Bone marrow (tissue), 2 donors: ENCODE measurements at regions not wholly inside any gene's neighbourhood (a gene's known extent, or its start where the extent isn't known, plus 50 kb on each side); places are given as distances from the start of the nearest gene placed in this dataset.
"Not testable (repeated sequence)": the region's sequence is repeated elsewhere in the genome, so short reads cannot be mapped to it uniquely, and the experiment has no call there.

Source experiments
- DNase-seq, 2 donors: peaks; one replicate each; lab custom pipeline; 2025; lab: John Stamatoyannopoulos, UW

DNA sequence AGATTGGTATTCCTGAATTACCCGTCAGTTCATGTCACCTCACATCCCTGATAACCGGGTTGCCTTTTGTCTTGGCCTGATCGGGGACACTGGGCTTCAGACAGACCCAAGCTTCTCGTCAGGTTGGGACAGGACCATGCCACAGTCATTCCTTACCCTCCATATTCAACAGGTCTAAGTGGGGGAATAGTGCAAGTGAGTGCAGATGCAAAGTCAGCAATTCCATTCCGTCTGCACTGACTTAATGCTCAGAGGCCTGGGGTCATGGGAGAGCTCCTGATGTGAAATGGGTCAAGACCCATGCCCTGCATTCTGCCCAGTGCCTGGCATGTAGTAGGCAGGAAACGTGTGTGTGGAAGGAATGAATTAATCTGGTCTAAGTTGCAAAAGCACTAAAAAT, 95.4 kb upstream of the PITRM1 start:
- DNase-seq = no peak

DNA sequence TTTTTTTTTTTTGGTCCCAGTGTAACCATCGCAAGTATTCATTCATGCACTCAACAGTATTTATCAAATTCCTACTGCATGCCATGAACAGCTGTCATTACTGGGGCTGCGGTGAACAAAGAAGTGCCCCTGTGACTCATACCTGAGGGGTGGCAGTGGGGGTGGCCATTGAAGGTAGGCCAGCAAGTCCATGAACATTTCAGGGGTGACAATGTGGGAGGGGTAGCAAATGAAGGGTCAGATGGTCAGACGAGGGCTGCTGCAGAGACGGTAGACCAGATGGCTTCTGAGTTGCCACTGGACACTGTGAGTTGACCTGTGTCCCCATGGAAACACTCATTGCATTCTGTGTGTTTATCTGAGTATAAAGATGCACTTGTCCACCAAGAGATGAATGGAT, 92.5 kb upstream of the PITRM1 start:
- no peak for DNase-seq

DNA sequence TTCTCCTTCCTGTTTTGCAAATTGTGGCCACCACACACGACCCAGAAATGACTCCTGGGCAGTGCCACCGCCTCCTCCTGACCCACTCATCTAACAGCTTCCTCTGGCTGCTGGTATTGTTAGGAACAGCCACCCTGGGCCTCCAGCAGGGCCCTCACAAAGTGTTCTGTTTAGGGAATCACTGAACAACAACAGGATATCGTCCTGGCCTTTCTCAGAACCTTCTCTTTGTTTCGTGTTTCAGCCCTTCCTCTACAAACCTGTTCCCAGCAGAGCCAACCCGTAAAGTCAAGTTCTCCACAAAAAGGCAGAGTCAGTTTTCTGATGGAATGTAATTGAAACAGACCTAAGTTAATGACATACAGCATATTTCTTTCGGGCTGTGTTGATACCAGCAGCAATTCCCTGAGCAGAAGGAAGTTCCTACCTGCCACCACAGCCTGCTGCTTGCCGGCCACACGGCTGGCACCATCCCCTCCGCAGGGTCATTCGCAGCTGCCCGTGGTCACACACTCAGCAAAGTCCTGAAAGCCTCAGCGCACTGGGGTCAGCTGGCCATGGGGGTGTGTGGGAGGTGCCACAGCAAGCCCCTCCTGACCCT, 91.7 kb upstream of the PITRM1 start:
- no peak for DNase-seq

DNA sequence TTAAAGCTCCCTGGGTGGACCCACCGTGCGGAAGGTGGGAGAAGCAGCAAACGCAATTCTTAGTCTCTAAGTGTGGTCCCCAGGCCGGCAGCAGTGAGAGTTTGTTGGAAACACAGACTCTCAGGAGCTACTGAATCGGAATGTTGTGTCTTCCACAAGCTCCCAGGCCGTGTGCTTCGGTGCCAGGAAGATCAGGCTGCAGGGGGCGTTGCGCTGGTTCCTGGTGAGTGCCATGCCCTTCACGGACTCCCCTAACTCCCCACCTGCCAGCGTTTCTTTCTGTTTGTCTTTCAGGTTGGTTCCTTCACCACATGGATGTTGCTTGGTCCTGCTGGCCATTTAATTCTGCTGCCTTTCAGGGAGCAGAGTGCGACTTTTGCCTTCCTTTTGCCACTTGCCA, 91.2 kb upstream of the PITRM1 start:
- no peak for DNase-seq

DNA sequence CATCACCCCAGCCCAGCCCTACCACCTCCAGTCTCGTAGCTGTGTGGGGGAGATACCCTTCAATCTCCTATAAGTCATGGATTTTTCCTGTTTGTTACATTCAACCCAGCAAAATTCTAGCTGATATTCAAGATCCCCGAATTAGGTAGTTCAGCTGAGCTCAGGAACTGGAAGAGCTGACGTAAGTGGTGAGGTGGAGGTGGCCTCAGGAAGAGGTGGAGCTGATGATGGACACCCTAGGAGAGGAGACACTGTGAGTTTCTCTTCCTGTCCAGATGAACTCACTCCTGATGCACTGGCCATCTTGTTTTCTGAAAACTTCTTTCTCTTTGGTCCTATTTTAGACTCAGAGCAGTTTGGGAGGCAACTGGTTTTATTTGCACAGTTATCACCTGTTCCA, 90.5 kb upstream of the PITRM1 start:
- DNase-seq = no peak

DNA sequence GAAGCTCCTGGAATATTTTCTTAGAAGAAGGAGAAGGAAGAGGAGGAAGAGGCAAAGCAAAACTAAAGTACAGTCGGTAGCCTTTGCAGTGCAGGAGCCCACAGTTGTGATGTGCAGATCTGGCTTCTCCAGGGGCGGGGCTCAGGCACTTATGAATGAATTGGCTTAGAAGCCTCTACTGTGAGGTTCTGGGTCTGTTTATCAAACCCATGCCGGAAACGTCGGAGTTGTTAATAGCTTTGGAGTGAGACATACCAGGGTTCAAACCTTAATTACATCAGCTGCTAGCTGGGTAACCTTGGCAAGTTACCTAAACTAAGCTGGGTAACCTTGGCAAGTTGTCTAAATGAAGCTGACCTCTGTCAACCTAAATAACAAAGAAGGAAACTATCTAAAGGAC, 89.3 kb upstream of the PITRM1 start:
- no peak for DNase-seq

DNA sequence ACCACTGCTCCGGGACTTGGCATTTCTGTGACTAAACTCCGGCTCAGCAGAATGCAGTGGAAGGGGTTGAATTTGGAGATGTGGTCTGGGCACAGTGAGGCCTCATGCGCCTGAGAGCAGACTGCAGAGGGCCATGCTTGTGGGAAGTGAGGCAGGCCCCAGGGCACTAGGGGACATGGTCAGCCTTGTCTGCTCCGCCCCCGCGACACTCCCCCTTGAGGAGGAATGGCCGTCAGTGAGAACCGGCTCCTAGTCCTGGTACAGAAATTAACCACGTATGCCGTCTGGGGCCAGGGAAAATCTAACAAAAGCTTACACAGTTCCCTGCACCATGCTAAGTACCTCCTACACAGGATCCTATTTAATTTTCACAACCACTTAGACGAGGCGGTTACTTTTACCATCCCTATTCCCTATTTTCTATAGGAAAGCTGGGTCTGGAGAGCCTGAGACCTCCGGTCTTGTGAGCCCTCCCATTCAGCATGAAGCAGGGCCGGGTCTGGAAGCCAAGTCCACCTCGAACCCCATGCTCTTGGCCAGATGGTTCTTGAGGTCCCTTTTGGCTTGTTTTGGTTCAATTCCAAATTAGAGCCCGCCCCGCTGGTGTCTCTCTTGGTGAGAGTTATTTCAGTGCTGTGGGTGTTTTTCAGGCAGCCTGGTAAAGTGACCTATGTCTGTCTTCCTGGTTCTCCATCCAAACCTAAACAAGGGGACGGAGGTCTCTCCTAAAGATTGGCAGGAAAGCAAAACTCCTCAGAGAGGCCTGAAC, 87.7 kb upstream of the PITRM1 start:
- DNase-seq = no peak

DNA sequence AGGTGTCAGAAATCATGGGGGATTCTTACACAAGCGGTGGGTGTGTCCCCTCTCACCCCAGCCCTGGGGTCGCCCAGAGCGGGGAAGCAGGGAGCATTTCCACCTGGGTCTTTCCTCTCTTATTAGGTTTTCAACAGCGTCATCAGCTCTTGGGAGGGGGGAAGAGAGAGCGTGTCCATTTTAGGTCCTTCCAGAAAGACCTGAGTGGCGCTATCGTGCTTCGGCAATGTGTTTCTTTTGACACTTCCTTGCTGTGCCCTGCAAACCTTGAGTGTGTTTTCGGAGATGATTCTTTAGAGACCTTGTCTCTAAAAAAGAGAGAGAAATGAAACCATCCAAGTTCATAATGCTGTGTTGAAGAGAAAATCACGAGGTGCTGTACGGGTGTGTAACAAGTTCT, 86.9 kb upstream of the PITRM1 start:
- no peak for DNase-seq

DNA sequence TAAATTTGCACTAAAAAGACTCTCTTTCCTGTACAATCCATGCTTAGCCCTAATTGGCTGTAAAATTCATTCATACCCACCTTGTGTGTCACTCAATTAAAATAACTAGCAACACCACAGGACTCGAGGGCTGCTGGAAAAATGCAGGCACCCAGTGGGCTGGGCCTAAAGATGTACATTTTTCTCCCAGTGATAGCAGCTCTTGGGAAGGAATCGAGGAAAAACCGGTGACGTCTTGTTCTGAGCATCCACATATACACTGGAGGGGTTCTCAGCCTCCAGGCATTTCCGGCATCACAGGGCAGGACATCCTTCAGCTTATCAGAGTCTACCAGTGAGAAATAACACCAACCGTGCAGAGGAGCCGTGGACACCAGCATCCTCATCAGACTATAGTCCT, 85.8 kb upstream of the PITRM1 start:
- no peak for DNase-seq

DNA sequence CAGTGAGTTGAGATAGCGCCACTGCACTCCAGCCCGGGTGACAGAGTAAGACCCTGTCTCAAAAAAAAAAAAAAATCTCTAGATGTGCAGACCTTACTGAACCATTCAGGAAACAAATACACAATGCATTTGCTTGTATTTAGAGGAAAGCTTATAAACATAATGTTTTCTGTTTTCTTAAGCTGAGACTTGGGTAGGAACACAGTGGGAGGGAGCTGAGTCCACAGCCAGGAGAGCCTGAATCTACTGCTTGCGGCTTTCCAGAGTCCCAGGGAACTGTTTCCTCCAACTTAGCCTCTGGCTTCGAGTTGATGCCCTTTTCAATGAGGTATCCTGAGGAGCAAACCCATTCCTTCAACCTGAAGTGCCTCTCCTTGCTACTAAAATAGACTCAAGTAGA, 83.0 kb upstream of the PITRM1 start:
- no peak for DNase-seq

DNA sequence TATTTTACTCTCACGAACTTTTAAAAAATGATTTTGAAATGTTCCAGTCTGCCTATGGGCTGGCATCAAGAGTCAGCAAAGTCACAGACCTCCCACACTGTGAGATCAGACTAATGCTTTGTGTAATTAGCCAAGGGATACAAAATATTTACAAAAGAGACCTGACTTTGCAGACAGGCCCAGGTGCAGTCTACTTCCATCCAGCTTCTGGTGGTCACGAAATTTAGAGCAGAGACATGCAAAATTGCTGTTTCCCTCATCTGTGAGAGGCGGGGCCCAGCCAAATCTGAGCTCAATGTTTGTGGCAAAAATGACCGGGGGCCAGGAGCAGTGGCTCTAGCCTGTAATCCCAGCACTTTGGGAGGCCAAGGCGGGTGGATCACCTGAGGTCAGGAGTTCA, 82.5 kb upstream of the PITRM1 start:
- DNase-seq = no peak

DNA sequence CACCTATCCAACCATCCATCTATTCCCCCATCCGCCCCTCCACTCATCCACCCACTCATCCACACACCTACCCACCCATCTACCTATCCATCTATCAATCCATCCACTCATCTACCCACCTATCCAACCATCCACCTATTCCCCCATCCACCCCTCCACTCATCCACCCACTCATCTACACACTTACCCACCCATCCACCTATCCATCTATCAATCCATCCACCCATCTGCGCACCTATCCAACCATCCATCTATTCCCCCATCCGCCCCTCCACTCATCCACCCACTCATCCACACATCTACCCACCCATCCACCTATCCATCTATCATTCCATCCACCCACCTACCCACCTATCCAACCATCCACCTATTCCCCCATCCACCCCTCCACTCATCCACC, 81.4 kb upstream of the PITRM1 start:
- DNase-seq = not testable (repeated sequence)

DNA sequence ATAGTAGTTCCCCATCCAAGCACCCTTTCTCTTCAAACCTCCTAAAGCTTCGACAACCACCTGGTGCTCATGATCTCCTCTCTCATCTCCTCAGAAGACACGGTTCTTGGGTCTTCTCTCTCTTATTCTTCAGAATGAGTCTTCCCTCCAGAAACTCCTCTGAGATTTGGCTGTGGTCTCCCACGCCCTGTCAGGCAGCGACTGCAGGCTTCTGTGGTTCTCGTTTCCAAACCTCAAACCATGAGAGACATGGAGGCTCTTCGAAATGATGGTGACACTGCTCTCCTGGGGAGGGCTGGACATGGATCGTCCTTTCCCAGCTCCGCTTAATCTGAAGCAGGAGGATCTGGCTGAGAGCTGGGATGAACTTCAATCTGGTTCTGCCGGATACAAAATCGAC, 78.6 kb upstream of the PITRM1 start:
- DNase-seq = no peak

DNA sequence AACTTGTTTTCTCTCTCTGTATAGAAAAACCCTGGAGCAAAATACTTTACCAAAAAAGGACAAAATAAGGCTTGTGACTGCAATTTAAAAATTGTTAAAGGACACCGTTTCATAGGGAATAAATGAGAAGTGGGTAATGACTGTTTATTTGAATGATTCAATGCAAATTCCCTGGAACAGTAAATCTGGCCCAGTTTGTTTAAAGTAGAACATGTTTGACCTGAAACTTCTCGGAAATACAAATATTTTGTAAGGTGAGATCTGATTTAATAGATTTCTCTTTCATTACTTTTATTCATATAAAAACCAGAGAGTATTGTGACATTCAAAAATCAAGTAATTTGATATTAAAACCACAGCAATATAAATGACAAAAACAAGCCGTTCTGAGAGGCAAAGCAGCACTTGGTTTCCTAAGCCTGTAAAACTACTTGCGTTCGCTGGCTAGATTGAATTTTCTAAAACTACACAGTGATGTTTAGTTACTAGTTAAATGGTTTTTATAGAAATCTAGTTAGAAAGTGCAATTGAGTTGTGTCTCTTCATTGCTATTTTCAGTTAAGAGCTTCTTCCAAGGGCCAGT, 76.8 kb upstream of the PITRM1 start:
- no peak for DNase-seq

DNA sequence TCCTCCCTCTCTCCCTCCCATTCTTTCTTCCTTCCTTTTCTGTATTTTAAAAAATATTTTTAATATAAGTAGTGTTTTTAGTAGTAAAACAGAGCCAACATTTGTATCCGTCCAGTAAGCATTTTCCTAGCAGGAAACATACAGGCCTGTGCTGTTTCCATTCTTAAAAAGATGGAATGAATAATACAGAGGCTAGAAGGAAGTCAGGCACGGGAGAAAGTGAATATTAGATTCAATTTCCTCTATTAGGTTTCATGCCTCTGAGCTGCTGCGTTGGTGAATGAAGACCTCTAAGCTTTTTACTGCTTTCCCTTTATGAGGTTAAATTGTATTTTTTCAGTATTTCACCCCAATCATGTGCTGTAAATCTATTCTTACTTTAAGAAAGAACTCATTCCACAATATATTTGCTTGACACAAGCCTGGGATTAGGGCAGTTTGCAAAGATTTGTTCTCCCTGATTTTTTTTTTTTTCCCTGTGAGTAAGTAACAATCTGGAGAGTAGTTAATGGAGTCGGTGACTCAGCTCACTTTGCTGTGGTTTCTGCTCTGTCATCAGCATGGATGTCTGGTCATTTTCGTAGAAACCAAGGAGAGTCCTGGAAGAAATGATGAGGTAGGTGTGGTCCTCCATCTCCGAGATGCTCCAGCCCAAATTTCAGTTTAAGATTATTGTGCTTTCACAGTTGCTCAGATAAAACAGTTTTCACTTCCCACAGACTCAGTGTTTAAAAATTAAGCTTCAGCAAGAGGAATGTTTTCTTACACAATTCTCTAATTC, 76.1 kb upstream of the PITRM1 start:
- DNase-seq = no peak

DNA sequence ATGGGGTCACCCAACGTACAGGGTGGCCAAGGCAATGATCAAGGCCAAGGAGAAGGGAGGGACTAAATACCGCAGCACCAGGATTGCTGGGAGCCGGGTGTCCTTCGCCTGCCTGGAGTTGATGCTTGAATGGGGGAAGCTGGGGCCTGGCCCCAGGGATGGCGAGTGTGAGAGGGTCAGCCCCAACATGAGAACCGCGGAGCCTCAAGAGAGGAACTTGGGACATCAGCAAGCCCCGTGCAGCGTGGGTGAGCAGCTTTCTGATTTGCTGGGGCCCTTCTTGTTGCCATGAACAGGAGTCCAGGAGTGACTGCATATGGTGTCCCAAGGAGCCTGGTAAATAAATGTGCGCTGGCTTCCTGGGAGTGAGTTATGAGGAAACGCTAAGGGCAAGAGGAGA, 72.8 kb upstream of the PITRM1 start:
- no peak for DNase-seq

DNA sequence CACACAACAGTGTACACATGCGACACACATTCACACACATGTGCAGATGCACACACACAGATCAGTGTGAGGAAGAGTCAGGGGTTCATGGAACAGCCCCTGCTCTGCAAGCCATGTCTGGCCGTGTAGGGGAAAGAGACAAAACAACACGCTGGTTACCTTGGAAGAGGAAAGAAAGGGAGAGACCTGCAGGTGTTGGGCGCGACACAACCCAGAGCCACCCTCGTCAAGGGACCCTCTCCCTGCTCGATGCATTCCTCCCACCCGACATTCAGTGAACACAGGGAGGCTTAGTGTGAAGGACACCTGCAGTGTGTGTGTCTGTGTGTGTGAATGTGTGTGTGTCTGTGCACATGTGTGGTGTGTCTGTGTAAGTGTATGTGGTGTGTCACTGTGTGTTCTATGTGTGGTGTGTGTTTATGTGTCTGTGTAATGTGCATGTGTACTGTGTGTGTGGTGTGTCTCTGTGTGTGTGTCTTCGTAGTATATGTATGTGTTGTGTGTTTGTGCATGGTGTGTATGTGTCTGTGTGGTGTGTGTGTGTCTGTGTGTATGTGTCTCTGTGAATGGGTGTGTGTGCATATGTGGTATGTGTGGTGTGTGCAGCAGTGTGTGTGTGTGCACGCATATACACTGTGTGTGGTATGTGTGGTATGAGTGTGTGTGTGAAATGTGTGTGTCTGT, 69.5 kb upstream of the PITRM1 start:
- DNase-seq = no peak

DNA sequence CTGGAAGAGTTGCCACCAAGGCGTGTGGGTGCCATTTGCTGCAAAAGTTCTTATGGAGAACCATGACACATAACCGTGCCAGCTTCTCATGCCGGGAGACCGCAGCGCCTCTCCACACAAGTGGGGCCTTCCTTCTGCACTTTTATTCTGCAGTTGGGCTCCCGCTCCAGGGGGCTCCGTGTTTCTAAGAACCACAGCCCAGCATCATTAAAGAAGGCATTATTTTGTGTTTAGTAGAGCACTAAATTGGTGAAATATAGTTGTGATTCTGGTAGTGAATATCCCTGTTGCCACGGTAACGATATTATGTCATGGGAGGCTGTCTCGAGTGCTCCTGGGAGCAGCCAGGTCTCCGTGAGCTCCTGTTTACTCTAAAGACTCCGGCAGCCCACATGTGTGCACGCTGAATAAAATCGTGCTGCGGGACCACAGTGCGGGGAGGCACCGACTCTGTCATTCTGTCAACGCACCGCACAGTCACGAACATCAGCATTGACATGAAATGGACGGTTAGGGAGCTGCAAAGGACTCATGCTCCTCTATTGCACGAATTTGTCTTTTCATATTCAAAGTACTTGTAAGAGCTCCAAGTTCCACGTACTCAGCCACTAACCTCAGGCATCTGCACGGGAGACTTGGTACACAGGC, 68.8 kb upstream of the PITRM1 start:
- no peak for DNase-seq

DNA sequence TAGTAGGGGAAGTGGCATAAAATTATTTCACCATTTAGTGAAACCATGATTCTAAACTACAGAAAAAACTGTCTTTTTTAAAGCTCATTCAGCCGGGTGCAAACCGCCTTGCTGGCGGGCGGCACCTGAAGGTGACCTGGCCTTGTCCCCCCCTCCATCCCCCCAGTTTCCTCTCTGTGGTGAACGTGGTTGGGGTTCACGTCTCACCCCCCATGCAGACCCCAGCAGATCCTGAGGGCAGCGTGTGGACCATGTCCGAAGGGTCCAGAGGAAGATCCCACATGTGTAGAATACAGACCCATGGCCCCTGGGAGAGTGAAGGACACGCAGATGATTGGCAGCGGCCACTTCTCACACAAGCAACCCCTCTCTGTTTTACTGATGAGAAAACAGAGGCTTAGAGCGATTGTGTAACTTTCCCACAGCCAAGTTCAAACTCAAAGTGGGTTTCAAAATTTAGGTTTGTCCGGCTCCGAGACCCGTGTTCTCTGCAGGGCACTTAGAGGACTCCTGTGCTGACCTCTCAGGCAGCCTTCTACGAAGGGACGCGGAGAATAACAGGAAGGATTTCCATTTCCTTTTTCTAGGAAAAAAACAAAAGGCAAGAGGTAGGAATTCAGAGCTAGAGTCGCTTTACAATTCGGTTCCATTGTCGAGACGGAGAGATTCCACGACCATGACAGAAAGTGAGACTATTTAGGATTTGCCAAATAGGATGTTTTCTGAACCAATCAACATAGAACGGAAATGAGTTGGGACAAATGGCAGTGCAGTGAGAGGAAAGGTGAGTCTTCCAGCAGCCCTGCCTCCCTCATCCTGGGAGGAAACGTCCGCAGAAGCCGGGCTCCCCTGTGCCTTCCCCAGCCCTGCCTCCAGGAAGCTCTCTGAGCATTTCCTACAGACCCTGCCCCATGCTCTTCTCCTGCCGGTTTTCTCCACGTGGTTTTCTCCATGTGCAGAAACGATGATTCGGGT, 67.6 kb upstream of the PITRM1 start:
- no peak for DNase-seq

DNA sequence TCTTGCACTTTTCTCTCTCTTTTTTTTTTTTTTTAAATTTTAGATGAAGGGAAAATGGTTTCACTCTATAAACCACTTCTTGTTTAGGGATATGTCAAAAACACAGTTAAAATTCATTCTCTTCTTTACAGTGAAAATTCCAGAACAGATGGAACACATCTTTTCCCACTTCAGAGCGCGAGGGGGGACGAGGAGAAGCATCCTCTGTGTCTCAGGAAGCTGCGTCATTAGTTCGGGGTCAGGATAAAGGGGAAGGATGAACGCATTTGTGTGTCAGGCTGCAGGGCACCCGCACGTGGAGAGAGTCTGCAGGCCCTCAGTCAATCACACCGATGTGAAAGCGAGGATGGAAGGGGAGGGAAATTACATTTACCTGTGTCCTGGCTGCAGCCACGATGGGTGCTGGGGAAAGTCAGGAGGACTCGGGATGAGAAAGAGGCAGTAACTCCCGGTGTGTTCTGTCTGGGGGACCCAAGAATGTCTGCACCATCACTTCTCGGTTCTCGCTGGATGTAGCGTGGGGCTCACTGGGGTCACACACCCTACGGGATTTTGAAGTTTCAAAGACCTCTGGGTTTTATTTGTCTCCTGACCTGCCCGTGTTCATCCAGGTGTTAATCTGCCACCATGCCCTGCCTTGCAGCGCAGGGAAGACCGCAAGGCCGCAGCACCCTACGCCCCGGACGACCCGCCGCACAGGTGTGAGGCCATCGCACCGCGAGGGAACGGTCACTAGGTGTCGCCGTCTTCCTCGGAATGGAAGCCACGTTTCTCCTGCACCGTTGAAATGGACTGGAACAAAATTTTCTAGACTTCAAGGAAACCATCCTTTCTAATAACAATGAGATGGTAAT, 66.7 kb upstream of the PITRM1 start:
- peak; percentile 14 to 50 for DNase-seq
